Mesodermal cell (in vitro differentiated cells): ENCODE measurements at regions not wholly inside any gene's neighbourhood (a gene's known extent, or its start where the extent isn't known, plus 50 kb on each side); places are given as distances from the start of the nearest gene placed in this dataset.
"Not testable (repeated sequence)": the region's sequence is repeated elsewhere in the genome, so short reads cannot be mapped to it uniquely, and the experiment has no call there.

Experiments
- H3K27ac ChIP-seq: 2 replicates; pipeline ENCODE4 v1.7.0; 2013; ENCODE audit warnings: mild to moderate bottlenecking, low read depth, low read length, moderate library complexity; ENCODE audit not compliant: severe bottlenecking
- H3K36me3 ChIP-seq: 2 replicates; pipeline ENCODE4 v1.7.1; 2013; ENCODE audit warnings: mild to moderate bottlenecking, low read length, moderate library complexity; ENCODE audit not compliant: control insufficient read depth, insufficient read depth
- H3K4me1 ChIP-seq: one replicate; pipeline ENCODE4 v1.7.1; 2013; ENCODE audit warnings: mild to moderate bottlenecking, low read length; ENCODE audit not compliant: insufficient read depth, control insufficient read depth, poor library complexity, severe bottlenecking
- H3K4me3 ChIP-seq: 2 replicates; pipeline ENCODE4 v1.7.0; 2013; ENCODE audit warnings: low read length, control low read depth, mild to moderate bottlenecking; ENCODE audit not compliant: insufficient read depth, poor library complexity, severe bottlenecking; ENCODE audit errors: extremely low read depth
- H3K9me3 ChIP-seq: 2 replicates; pipeline ENCODE4 v1.7.1; 2013; ENCODE audit warnings: mild to moderate bottlenecking, low read length, moderate library complexity; ENCODE audit not compliant: control insufficient read depth
- WGBS, 2 experiments: methylation state at CpG; one replicate each; pipeline ENCODE4 v1.1.5; 2013; ENCODE audit warnings: missing lambda C conversion rate in 2 of 2; ENCODE audit not compliant: insufficient coverage in 2 of 2; 5-methylcytosine and 5-hydroxymethylcytosine counted together

DNA sequence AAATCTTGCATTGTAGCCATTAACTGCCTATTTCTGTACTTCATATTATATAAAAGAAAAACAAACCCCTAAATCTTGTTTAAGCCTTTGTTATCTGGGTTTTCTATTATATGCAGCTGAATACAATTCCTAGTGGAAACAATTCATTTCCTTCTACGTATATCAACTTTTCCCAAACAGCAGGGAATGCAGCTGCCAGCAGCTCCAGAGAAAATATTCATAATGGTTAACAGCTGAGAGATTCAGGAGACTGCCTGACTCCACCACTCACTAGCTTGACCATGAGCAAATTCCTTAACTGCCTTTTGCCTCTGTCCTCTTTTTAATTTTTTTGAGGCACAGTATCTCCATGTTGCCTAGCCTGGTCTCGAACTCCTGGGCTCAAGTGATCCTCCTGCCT, 146.2 kb downstream of the SPATA18 start:
- Histone ChIP-seq H3K27ac (no peak overlapping the region), H3K4me3 (no peak overlapping the region), H3K36me3 (no peaks in the 10 kb centered on the region), H3K4me1 (peaks cover 13% of the 10 kb centered on the region), H3K9me3 (no peaks in the 10 kb centered on the region)
- 86% methylated on average over 1 of the region's 2 CpGs; no CpG with 5 or more reads in 1 of the 2 experiments for WGBS, 2 experiments

DNA sequence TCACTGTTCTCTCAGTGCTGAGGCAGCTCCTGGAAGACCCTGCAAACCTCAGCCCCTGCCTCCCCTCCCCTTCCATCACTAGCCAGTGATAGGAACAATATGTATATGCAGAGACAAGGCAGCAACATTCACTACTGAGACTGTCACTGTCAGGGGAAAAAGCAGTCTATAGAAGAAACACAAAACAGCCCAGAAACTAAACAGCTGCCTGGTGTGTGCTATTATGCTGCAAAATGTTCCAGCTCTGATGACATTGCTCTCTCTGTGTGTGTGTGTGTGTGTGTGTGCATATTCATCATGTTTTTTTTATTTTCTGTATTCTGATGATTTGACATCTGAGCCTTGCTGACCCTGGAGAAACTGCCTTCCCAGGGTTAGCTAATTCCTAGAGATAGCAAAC, 147.2 kb downstream of the SPATA18 start:
- H3K27ac ChIP-seq = peak overlapping the region; percentile 29
- no peak overlapping the region for H3K4me3 ChIP-seq
- peaks cover 20% of the 10 kb centered on the region for H3K4me1 ChIP-seq
- no peaks in the 10 kb centered on the region for H3K9me3 ChIP-seq
- H3K36me3 ChIP-seq = no peaks in the 10 kb centered on the region

DNA sequence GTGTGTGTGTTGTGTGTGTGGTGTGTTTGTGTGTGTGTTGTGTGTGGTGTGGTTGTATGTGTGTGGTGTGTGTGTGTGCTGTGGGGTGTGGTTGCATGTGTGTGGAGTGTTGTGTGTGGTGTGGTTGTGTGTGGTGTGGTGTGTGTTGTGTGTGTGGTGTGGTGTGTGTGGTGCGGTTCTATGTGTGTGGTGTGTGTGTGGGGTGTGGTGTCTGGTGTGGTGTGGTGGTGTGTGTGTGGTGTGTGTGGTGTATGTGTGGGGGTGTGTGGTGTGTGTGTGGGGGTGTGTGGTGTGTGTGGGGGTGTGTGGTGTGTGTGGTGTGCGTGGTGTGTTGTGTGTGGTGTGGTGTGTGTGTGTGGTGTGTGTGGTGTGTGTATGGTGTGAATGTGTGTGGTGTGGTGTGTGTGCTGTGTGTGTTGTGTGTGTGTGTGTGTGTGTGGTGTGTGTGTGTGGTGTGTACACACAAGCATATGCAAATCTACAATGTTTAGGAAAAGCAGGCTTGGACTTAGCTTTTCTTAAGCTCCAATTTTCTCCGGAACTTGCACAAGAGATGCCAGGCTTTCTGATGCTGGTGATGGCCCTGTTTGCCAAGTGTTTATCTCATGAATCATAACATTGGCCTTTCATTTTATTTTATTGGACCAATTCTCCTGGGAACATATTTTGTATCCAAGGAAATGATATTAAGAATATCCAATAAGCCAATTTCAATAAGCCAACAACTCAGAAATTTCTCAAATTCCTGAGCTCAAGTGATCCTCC, 148.7 kb downstream of the SPATA18 start:
- WGBS, 2 experiments = 100% methylated on average over 1 to 2 of the region's 3 CpGs
- Histone ChIP-seq H3K4me3 (no peak overlapping the region), H3K4me1 (peaks cover 20% of the 10 kb centered on the region)

GRCh38 chr4:52200339-52200725, 149.2 kb downstream of the SPATA18 start:
- no peaks in the 10 kb centered on the region for H3K9me3 ChIP-seq
- H3K27ac ChIP-seq = no peak overlapping the region
- H3K36me3 ChIP-seq = no peaks in the 10 kb centered on the region
- WGBS, 2 experiments = 80% methylated on average over 2 of the region's 4 CpGs; no CpG with 5 or more reads in 1 of the 2 experiments
- H3K4me1 ChIP-seq = peaks cover 20% of the 10 kb centered on the region
- no peak overlapping the region for H3K4me3 ChIP-seq

More for the DNA sequence above, 148.7 kb downstream of the SPATA18 start:
- no peaks in the 10 kb centered on the region for H3K36me3 ChIP-seq
- no peaks in the 10 kb centered on the region for H3K9me3 ChIP-seq
- H3K27ac ChIP-seq = no peak overlapping the region

GRCh38 chr4:52201715-52202114, 150.6 kb downstream of the SPATA18 start:
- H3K4me3 ChIP-seq = no peak overlapping the region
- H3K9me3 ChIP-seq = no peaks in the 10 kb centered on the region
- H3K4me1 ChIP-seq = peaks cover 15% of the 10 kb centered on the region
- 40% methylated on average over 1 of the region's 1 CpG; no CpG with 5 or more reads in 1 of the 2 experiments for WGBS, 2 experiments
- H3K27ac ChIP-seq = no peak overlapping the region
- H3K36me3 ChIP-seq = no peaks in the 10 kb centered on the region

DNA sequence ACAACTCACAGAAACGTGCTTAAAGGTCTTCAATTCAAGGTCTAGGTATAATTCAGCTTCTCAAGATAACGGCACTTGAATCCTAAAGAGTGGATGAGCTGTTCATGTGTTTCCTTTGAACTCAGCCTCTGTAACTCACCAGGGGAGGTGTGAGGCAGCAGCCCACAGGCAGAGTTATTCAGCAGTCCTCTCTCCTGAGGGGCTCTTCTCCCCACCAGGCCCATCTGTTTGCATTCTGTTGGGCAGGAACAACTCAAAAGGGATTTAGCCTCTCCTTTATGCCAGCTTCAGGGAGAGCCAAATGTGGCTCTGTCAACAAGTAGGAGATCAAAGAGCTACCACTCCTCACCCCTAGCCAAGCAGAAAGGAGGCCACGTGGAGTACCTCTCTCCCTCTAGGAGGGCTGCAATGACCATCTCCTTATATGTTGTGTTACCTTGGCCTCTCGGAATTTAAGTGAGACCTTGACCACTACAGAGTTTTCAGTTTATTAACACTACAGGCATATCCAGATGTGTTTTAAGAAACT, 151.2 kb downstream of the SPATA18 start:
- H3K9me3 ChIP-seq = no peaks in the 10 kb centered on the region
- peaks cover 15% of the 10 kb centered on the region for H3K4me1 ChIP-seq
- H3K36me3 ChIP-seq = no peaks in the 10 kb centered on the region
- no peak overlapping the region for H3K4me3 ChIP-seq
- no peak overlapping the region for H3K27ac ChIP-seq
- 14 to 37% methylated on average over 1 to 2 of the region's 4 CpGs for WGBS, 2 experiments

GRCh38 chr4:52202931-52203330, 151.8 kb downstream of the SPATA18 start:
- Histone ChIP-seq H3K27ac (no peak overlapping the region), H3K4me1 (peaks cover 15% of the 10 kb centered on the region), H3K9me3 (no peaks in the 10 kb centered on the region), H3K4me3 (no peak overlapping the region), H3K36me3 (no peaks in the 10 kb centered on the region)
- WGBS, 2 experiments = 100% methylated on average over 1 of the region's 1 CpG; no CpG with 5 or more reads in 1 of the 2 experiments

- H3K4me3 ChIP-seq = no peak overlapping the region
- H3K4me1 ChIP-seq = peaks cover 15% of the 10 kb centered on the region
- WGBS, 2 experiments = no CpG with 5 or more reads among the region's 1 CpG
- H3K36me3 ChIP-seq = no peaks in the 10 kb centered on the region
- H3K9me3 ChIP-seq = no peaks in the 10 kb centered on the region
- H3K27ac ChIP-seq = no peak overlapping the region
These were observed 152.2 kb downstream of the SPATA18 start for GRCh38 chr4:52203351-52203750.

GRCh38 chr4:52204921-52205320, 153.8 kb downstream of the SPATA18 start:
- 83 to 100% methylated on average over 1 of the region's 3 CpGs for WGBS, 2 experiments
- Histone ChIP-seq H3K27ac (no peak overlapping the region), H3K9me3 (no peaks in the 10 kb centered on the region), H3K4me3 (no peak overlapping the region), H3K36me3 (no peaks in the 10 kb centered on the region), H3K4me1 (peaks cover 15% of the 10 kb centered on the region)

DNA sequence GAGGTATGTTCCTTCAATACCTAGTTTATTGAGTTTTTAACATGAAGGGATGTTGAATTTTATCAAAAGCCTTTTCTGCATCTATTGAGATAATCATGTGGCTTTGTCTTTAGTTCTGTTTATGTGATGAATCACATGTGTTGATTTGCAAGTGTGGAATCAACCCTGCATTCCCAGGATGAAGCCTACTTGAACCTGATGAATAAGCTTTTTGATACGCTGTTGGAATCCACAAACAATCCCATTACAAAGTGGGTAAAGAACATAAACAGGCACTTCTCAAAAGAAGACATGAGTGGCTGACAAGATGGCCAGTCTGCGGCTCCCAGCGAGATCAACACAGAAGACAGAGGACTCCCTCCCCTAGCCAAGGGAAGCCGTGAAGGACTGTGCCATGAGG, 156.0 kb downstream of the SPATA18 start:
- not testable (repeated sequence) for H3K36me3 ChIP-seq, H3K9me3 ChIP-seq, H3K4me3 ChIP-seq, H3K4me1 ChIP-seq, H3K27ac ChIP-seq
- 87 to 100% methylated on average over 1 to 4 of the region's 4 CpGs for WGBS, 2 experiments

DNA sequence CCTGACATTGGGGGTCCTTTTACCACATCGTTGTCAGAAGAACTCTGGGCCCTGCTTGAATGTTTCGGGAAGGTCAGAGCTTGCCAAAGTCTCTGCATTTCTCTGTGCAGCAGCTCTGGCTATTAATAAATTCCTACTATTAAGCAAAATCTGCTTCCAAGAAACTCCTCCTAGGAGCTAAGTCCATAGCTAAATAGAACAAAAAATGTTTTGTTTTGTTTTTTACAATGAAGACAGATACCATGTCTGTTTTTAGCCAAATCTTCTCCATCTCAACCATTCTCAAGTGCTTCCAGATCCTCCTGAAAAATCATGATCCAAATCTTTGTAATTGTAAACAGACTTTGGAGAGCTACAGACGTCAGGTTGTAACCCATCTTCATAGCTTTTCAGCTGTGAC, 161.6 kb downstream of the SPATA18 start:
- Histone ChIP-seq H3K9me3 (no peaks in the 10 kb centered on the region), H3K27ac (no peak overlapping the region), H3K4me3 (no peak overlapping the region), H3K4me1 (no peaks in the 10 kb centered on the region), H3K36me3 (no peaks in the 10 kb centered on the region)
- WGBS, 2 experiments = 94 to 95% methylated on average over 2 to 3 of the region's 3 CpGs
